SK-N-SH (cell line): ENCODE measurements at regions not wholly inside any gene's neighbourhood (a gene's known extent, or its start where the extent isn't known, plus 50 kb on each side); places are given as distances from the start of the nearest gene placed in this dataset.

Source experiments
- CTCF ChIA-PET: fragments of 300-600, 350-600 bp; formaldehyde crosslinking; extraction: SDS; loops from one replicate; lab custom pipeline; 2021; lab: Yijun Ruan, JAX
- POLR2A ChIA-PET: fragments of 350-600 bp; sonication (Branson Sonifier 250); formaldehyde crosslinking; extraction: SDS; loops from one replicate; lab custom pipeline; 2020; ENCODE audit warnings: antibody characterized with exemption, inconsistent platforms; lab: Yijun Ruan, JAX
- DNase-seq: peaks from one replicate; pipeline ENCODE4 v3.0.0; 2012
- H2AFZ ChIP-seq: fragments of 200-600 bp; sonication (generic); 2 replicates; pipeline ENCODE4 v1.8.1; 2016; ENCODE audit warnings: antibody characterized with exemption, mild to moderate bottlenecking, low read depth
- H3F3A ChIP-seq: fragments of 200-600 bp; sonication (generic); replicated peaks from 2 replicates; pipeline ENCODE3; 2016; ENCODE audit warnings: antibody characterized with exemption, mild to moderate bottlenecking; ENCODE audit not compliant: insufficient read depth
- H3K27ac ChIP-seq, 2 experiments: fragments of 200-500 bp in 1 of 2; fragments of 200-600 bp in 1 of 2; sonication (Bioruptor generic) in 1 of 2; sonication (generic), shearing (Covaris generic) in 1 of 2; 2 replicates each; pipeline versions ENCODE4 v1.5.1 to v1.6.1; 2014 to 2016; ENCODE audit warnings: low read depth in 2 of 2, inconsistent platforms in 1 of 2, low read length in 1 of 2, mild to moderate bottlenecking in 1 of 2, mixed read lengths in 1 of 2
- H3K27me3 ChIP-seq: fragments of 200-600 bp; sonication (generic), shearing (Covaris generic); 2 replicates; pipeline ENCODE4 v1.6.1; 2016; ENCODE audit warnings: mixed run types; ENCODE audit not compliant: insufficient read depth
- H3K36me3 ChIP-seq, 2 experiments: fragments of 200-500 bp in 1 of 2; fragments of 200-600 bp in 1 of 2; sonication (Bioruptor generic) in 1 of 2; sonication (generic) in 1 of 2; replicated peaks in 1 of 2; 2 replicates each; pipeline versions ENCODE3 to v1.5.1; 2014 to 2016; ENCODE audit warnings: low read length in 1 of 2, mild to moderate bottlenecking in 1 of 2; ENCODE audit not compliant: insufficient read depth in 2 of 2, control insufficient read depth in 1 of 2
- H3K4me1 ChIP-seq, 2 experiments: fragments of 200-500 bp in 1 of 2; fragments of 200-600 bp in 1 of 2; sonication (Bioruptor generic) in 1 of 2; sonication (generic), shearing (Covaris generic) in 1 of 2; 2 replicates each; pipeline versions ENCODE4 v1.5.1 to v1.6.1; 2014 to 2016; ENCODE audit warnings: low read depth in 1 of 2, low read length in 1 of 2, mixed run types in 1 of 2; ENCODE audit not compliant: insufficient read depth in 2 of 2, control insufficient read depth in 1 of 2
- H3K4me2 ChIP-seq: fragments of 200-600 bp; sonication (generic), shearing (Covaris generic); 2 replicates; pipeline ENCODE4 v1.6.1; 2017; ENCODE audit warnings: mixed run types
- H3K4me3 ChIP-seq, 2 experiments: fragments of 200-500 bp in 1 of 2; fragments of 200-600 bp in 1 of 2; sonication (Bioruptor generic) in 1 of 2; sonication (generic), shearing (Covaris generic) in 1 of 2; 2 replicates each; pipeline versions ENCODE4 v1.5.1 to v1.8.1; 2014 to 2016; ENCODE audit warnings: low read depth in 2 of 2, inconsistent platforms in 1 of 2, low read length in 1 of 2, mild to moderate bottlenecking in 1 of 2, mixed read lengths in 1 of 2, moderate library complexity in 1 of 2
- H3K79me2 ChIP-seq: fragments of 200-600 bp; sonication (generic); 2 replicates; pipeline ENCODE4 v1.8.1; 2017; ENCODE audit warnings: mild to moderate bottlenecking; ENCODE audit not compliant: insufficient read depth
- H3K9ac ChIP-seq: fragments of 200-600 bp; sonication (generic); 2 replicates; pipeline ENCODE4 v1.6.1; 2017; ENCODE audit warnings: mixed run types
- H3K9me2 ChIP-seq: fragments of 200-600 bp; sonication (generic); 2 replicates; pipeline ENCODE4 v1.6.1; 2017; ENCODE audit warnings: mixed run types
- H3K9me3 ChIP-seq: fragments of 200-600 bp; sonication (generic); 2 replicates; pipeline ENCODE4 v1.6.1; 2017; ENCODE audit warnings: mixed run types, mild to moderate bottlenecking, moderate library complexity
- H4K20me1 ChIP-seq: fragments of 200-600 bp; sonication (generic); 2 replicates; pipeline ENCODE4 v1.6.1; 2017; ENCODE audit warnings: mild to moderate bottlenecking, mixed run types; ENCODE audit not compliant: insufficient read depth
- ELF1 ChIP-seq: IDR thresholded peaks from 2 replicates; pipeline ENCODE4 v1.4.0; 2012
- EZH2phosphoT487 ChIP-seq: fragments of 200-600 bp; sonication (generic); IDR thresholded peaks from 2 replicates; pipeline ENCODE4 v1.6.1; 2017; ENCODE audit warnings: low read depth, mixed run types, mild to moderate bottlenecking, antibody characterized with exemption, moderate library complexity, borderline replicate concordance
- GATA2 ChIP-seq: sonication (generic); formaldehyde crosslinking; IDR thresholded peaks from 2 replicates; pipeline ENCODE4 v1.5.0; 2020; ENCODE audit warnings: mild to moderate bottlenecking, missing genetic modification reagents
- MXI1 ChIP-seq: IDR thresholded peaks from 2 replicates; pipeline ENCODE4 v1.6.1; 2012; ENCODE audit warnings: mild to moderate bottlenecking, low read depth, low read length, improper control_type of control experiment
- NFIC ChIP-seq: IDR thresholded peaks from 2 replicates; pipeline ENCODE4 v1.4.0; 2012; ENCODE audit warnings: borderline replicate concordance
- NRF1 ChIP-seq: IDR thresholded peaks from 2 replicates; pipeline ENCODE4 v1.6.1; 2012; ENCODE audit warnings: low read depth, mild to moderate bottlenecking, low read length
- POLR2AphosphoS5 ChIP-seq: IDR thresholded peaks from 2 replicates; pipeline ENCODE4 v1.6.1; 2012; ENCODE audit warnings: low read depth, low read length
- RAD21 ChIP-seq: IDR thresholded peaks from 2 replicates; pipeline ENCODE4 v1.6.1; 2012; ENCODE audit warnings: mild to moderate bottlenecking, low read length
- RCOR1 ChIP-seq: fragments of 150-350 bp; IDR thresholded peaks from 2 replicates; pipeline ENCODE4 v1.6.1; 2017; ENCODE audit warnings: antibody characterized with exemption, low read length
- RFX5 ChIP-seq: IDR thresholded peaks from 2 replicates; pipeline ENCODE4 v1.6.1; 2012; ENCODE audit warnings: mild to moderate bottlenecking, improper control_type of control experiment, low read length
- SIN3A ChIP-seq: IDR thresholded peaks from 2 replicates; pipeline ENCODE4 v1.6.1; 2012; ENCODE audit warnings: low read depth, mild to moderate bottlenecking, low read length, moderate library complexity, borderline replicate concordance
- YY1 ChIP-seq: IDR thresholded peaks from 2 replicates; pipeline ENCODE4 v1.4.0; 2012; ENCODE audit warnings: low read depth, mild to moderate bottlenecking
- WGBS: methylation state at CpG from one replicate; pipeline ENCODE4 v1.1.6; 2017; ENCODE audit warnings: low lambda C conversion rate; 5-methylcytosine and 5-hydroxymethylcytosine counted together
- TF ChIP-seq, protein P1 (sequence below): IDR thresholded peaks from 2 replicates; pipeline ENCODE4 v1.4.0; 2012; ENCODE audit warnings: low read depth, borderline replicate concordance
- TF ChIP-seq, protein P2 (sequence below): fragments of 200-600 bp; sonication (generic); IDR thresholded peaks from 2 replicates; pipeline ENCODE4 v1.6.1; 2017; ENCODE audit warnings: antibody characterized with exemption, mild to moderate bottlenecking, moderate library complexity
- TF ChIP-seq, protein P3 (sequence below): fragments of 150-350 bp; IDR thresholded peaks from 2 replicates; pipeline ENCODE4 v1.6.1; 2017; ENCODE audit warnings: antibody characterized with exemption, low read length, low read depth, borderline replicate concordance
- TF ChIP-seq, protein P4 (sequence below): IDR thresholded peaks from 2 replicates; pipeline ENCODE4 v1.4.0; 2012; ENCODE audit warnings: low read depth
- TF ChIP-seq, protein P5 (sequence below): IDR thresholded peaks from 2 replicates; pipeline ENCODE4; 2012
- TF ChIP-seq, protein P6 (sequence below): fragments of 150-350 bp; IDR thresholded peaks from 2 replicates; pipeline ENCODE4 v1.6.1; 2016; ENCODE audit warnings: mild to moderate bottlenecking, low read depth, low read length

DNA sequence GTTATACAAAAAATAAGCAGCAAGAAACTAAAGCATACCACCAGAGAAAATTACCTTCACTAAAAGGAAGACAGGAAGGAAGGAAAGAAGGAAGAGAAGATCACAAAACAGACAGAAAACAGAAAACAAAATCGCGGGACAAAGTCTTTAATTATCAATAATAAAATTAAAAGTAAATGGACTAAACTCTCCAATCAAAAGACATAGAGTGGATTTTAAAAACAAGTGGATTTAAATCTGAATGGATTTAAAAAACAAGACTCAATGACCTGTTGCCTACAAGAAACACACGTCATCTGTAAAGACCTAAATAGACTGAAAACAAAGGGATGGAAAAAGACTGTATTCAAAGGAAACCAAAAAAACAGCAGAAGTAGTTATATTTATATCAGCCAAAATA lies 75.7 kb upstream of the MAGI3 start:
- Histone ChIP-seq H3K4me1 (no peaks in the 10 kb centered on the region), H3K79me2 (no peaks in the 10 kb centered on the region), H3K9ac (no peak overlapping the region), H3K27me3 (no peaks in the 10 kb centered on the region), H2AFZ (no peak overlapping the region), H3K4me2 (no peak overlapping the region), H3K9me3 (no peaks in the 10 kb centered on the region), H3F3A (no peaks in the 10 kb centered on the region), H3K9me2 (0 out of 2 replicates have a peak, but pooled peaks cover 2% of the 10 kb centered on the region), H3K27ac (no peak overlapping the region), H3K4me3 (no peak overlapping the region), H3K36me3 (no peaks in the 10 kb centered on the region), H4K20me1 (no peaks in the 10 kb centered on the region)
- ChIA-PET POLR2A (no interaction called here), CTCF (interaction anchor here (0.7 kb wide), 1 partner anchor 10 kb away, joined by 5 read pairs; no protein-coding TSS in a partner anchor)
- WGBS = 85% methylated on average over 3 of the region's 3 CpGs
- TF ChIP-seq RCOR1 (no peak), RFX5 (no peak), RAD21 (no peak), NRF1 (no peak), POLR2AphosphoS5 (no peak), EZH2phosphoT487 (no peak), GATA2 (CRISPR knock-in tag) (no peak), ELF1 (no peak), NFIC (no peak), SIN3A (no peak), MXI1 (no peak), YY1 (no peak)
- TF ChIP-seq, protein P1, sequence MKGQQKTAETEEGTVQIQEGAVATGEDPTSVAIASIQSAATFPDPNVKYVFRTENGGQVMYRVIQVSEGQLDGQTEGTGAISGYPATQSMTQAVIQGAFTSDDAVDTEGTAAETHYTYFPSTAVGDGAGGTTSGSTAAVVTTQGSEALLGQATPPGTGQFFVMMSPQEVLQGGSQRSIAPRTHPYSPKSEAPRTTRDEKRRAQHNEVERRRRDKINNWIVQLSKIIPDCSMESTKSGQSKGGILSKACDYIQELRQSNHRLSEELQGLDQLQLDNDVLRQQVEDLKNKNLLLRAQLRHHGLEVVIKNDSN = no peak
- TF ChIP-seq, protein P2, sequence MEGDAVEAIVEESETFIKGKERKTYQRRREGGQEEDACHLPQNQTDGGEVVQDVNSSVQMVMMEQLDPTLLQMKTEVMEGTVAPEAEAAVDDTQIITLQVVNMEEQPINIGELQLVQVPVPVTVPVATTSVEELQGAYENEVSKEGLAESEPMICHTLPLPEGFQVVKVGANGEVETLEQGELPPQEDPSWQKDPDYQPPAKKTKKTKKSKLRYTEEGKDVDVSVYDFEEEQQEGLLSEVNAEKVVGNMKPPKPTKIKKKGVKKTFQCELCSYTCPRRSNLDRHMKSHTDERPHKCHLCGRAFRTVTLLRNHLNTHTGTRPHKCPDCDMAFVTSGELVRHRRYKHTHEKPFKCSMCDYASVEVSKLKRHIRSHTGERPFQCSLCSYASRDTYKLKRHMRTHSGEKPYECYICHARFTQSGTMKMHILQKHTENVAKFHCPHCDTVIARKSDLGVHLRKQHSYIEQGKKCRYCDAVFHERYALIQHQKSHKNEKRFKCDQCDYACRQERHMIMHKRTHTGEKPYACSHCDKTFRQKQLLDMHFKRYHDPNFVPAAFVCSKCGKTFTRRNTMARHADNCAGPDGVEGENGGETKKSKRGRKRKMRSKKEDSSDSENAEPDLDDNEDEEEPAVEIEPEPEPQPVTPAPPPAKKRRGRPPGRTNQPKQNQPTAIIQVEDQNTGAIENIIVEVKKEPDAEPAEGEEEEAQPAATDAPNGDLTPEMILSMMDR = no peak
- TF ChIP-seq, protein P3, sequence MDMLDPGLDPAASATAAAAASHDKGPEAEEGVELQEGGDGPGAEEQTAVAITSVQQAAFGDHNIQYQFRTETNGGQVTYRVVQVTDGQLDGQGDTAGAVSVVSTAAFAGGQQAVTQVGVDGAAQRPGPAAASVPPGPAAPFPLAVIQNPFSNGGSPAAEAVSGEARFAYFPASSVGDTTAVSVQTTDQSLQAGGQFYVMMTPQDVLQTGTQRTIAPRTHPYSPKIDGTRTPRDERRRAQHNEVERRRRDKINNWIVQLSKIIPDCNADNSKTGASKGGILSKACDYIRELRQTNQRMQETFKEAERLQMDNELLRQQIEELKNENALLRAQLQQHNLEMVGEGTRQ = no peak
- TF ChIP-seq, protein P4, sequence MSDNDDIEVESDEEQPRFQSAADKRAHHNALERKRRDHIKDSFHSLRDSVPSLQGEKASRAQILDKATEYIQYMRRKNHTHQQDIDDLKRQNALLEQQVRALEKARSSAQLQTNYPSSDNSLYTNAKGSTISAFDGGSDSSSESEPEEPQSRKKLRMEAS = no peak
- TF ChIP-seq, protein P5, sequence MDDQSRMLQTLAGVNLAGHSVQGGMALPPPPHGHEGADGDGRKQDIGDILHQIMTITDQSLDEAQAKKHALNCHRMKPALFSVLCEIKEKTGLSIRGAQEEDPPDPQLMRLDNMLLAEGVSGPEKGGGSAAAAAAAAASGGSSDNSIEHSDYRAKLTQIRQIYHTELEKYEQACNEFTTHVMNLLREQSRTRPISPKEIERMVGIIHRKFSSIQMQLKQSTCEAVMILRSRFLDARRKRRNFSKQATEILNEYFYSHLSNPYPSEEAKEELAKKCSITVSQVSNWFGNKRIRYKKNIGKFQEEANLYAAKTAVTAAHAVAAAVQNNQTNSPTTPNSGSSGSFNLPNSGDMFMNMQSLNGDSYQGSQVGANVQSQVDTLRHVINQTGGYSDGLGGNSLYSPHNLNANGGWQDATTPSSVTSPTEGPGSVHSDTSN = no peak
- TF ChIP-seq, protein P6, sequence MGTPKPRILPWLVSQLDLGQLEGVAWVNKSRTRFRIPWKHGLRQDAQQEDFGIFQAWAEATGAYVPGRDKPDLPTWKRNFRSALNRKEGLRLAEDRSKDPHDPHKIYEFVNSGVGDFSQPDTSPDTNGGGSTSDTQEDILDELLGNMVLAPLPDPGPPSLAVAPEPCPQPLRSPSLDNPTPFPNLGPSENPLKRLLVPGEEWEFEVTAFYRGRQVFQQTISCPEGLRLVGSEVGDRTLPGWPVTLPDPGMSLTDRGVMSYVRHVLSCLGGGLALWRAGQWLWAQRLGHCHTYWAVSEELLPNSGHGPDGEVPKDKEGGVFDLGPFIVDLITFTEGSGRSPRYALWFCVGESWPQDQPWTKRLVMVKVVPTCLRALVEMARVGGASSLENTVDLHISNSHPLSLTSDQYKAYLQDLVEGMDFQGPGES = no peak
- no peak for DNase-seq
